Bone marrow (tissue), 2 donors: ENCODE measurements at regions not wholly inside any gene's neighbourhood (a gene's known extent, or its start where the extent isn't known, plus 50 kb on each side); places are given as distances from the start of the nearest gene placed in this dataset.
"Not testable (repeated sequence)": the region's sequence is repeated elsewhere in the genome, so short reads cannot be mapped to it uniquely, and the experiment has no call there.

Source experiments
- DNase-seq, 2 donors: peaks; one replicate each; lab custom pipeline; 2025; lab: John Stamatoyannopoulos, UW

GRCh38 chr4:100633269-100633668, 115.4 kb upstream of the EMCN start:
- no peak for DNase-seq

GRCh38 chr4:100632163-100632562, 114.3 kb upstream of the EMCN start:
- DNase-seq: no peak

GRCh38 chr4:100631281-100631968, 113.6 kb upstream of the EMCN start:
- DNase-seq: no peak

GRCh38 chr4:100630341-100630740, 112.5 kb upstream of the EMCN start:
- DNase-seq: no peak

GRCh38 chr4:100609810-100610209, 92.0 kb upstream of the EMCN start:
- DNase-seq: no peak

- not testable (repeated sequence) for DNase-seq
Observed at GRCh38 chr4:100608651-100609050, 90.8 kb upstream of the EMCN start.

- no peak for DNase-seq
Observed at GRCh38 chr4:100605144-100605543, 87.3 kb upstream of the EMCN start.

- no peak for DNase-seq
Observed at GRCh38 chr4:100593935-100594334, 76.1 kb upstream of the EMCN start.

GRCh38 chr4:100591161-100591876, 73.5 kb upstream of the EMCN start:
- DNase-seq: no peak

GRCh38 chr4:100590325-100590724, 72.5 kb upstream of the EMCN start:
- DNase-seq: no peak

- no peak for DNase-seq
Observed at GRCh38 chr4:100588076-100588475, 70.3 kb upstream of the EMCN start.

- DNase-seq: no peak
Observed at GRCh38 chr4:100582146-100582545, 64.3 kb upstream of the EMCN start.

GRCh38 chr4:100581337-100581736, 63.5 kb upstream of the EMCN start:
- DNase-seq: no peak

- DNase-seq: no peak
Observed at GRCh38 chr4:100576570-100576969, 58.7 kb upstream of the EMCN start.

GRCh38 chr4:100574607-100575006, 56.8 kb upstream of the EMCN start:
- DNase-seq: no peak

- DNase-seq: no peak
Observed at GRCh38 chr4:100569196-100569595, 51.4 kb upstream of the EMCN start.
